ENCODE measurements at regions not wholly inside any gene's neighbourhood (a gene's known extent, or its start where the extent isn't known, plus 50 kb on each side); places are given as distances from the start of the nearest gene placed in this dataset.

DNA sequence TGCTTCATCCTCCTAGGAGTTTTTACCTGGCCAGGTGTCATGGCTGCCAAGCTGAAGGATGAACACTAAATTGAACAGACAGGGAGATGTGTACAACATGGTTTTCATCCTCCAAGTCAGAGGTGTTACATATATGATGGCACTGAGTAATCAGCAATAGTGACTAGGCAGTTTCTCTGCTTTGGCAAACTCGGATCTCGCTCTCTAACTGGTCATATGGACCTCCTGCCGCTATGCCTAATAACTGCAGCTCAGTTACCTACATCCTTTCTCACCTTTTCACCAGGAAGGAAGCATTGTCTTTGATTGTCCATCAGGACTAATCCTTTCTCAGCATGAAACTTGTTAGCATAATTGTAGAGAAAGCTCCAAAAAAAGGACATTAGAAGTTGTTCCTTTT is 175.9 kb upstream of the PLSCR5 start:
- H3K9me3 ChIP-seq (ENCODE audit: control insufficient read depth, low read length): no peaks in the 10 kb centered on the region
- H3K27ac ChIP-seq (ENCODE audit: low read depth in 1 of 2, low read length in 2 of 2): no peak overlapping the region
- 42 to 44% methylated on average over 3 of the region's 3 CpGs for WGBS, 2 donors
- H3K36me3 ChIP-seq (ENCODE audit: control insufficient read depth in 1 of 2, insufficient read depth in 2 of 2, low read length in 1 of 2): no peaks in the 10 kb centered on the region
- intact Hi-C loops (cut with DNase I): no loop called here
- DNase-seq (no peak), ATAC-seq (ENCODE audit: low FRiP score) (no peak)
- no peaks in the 10 kb centered on the region for H3K4me1 ChIP-seq (ENCODE audit: control insufficient read depth in 1 of 2, insufficient read depth in 2 of 2, low read length in 2 of 2)
- H3K27me3 ChIP-seq (ENCODE audit: control insufficient read depth in 1 of 2, insufficient read depth in 2 of 2, low read length in 1 of 2): no peaks in the 10 kb centered on the region
- H3K4me3 ChIP-seq (ENCODE audit: low read length in 2 of 2): no peak overlapping the region

GRCh38 chr3:146780251-146780650 is 175.1 kb upstream of the PLSCR5 start:
- Histone ChIP-seq H3K9me3 (ENCODE audit: control insufficient read depth, low read length) (no peaks in the 10 kb centered on the region), H3K4me3 (ENCODE audit: low read length in 2 of 2) (no peak overlapping the region), H3K27ac (ENCODE audit: low read depth in 1 of 2, low read length in 2 of 2) (no peak overlapping the region), H3K27me3 (ENCODE audit: control insufficient read depth in 1 of 2, insufficient read depth in 2 of 2, low read length in 1 of 2) (no peaks in the 10 kb centered on the region), H3K4me1 (ENCODE audit: control insufficient read depth in 1 of 2, insufficient read depth in 2 of 2, low read length in 2 of 2) (no peaks in the 10 kb centered on the region), H3K36me3 (ENCODE audit: control insufficient read depth in 1 of 2, insufficient read depth in 2 of 2, low read length in 1 of 2) (no peaks in the 10 kb centered on the region)
- no peak for ATAC-seq (ENCODE audit: low FRiP score)
- intact Hi-C loops (cut with DNase I): no loop called here
- DNase-seq: no peak
- 93 to 97% methylated on average over 2 of the region's 2 CpGs for WGBS, 2 donors

GRCh38 chr3:146777941-146778340 is 172.8 kb upstream of the PLSCR5 start:
- intact Hi-C loops (cut with DNase I): no loop called here
- ATAC-seq (ENCODE audit: low FRiP score): no peak
- no peaks in the 10 kb centered on the region for H3K27me3 ChIP-seq (ENCODE audit: control insufficient read depth in 1 of 2, insufficient read depth in 2 of 2, low read length in 1 of 2)

DNA sequence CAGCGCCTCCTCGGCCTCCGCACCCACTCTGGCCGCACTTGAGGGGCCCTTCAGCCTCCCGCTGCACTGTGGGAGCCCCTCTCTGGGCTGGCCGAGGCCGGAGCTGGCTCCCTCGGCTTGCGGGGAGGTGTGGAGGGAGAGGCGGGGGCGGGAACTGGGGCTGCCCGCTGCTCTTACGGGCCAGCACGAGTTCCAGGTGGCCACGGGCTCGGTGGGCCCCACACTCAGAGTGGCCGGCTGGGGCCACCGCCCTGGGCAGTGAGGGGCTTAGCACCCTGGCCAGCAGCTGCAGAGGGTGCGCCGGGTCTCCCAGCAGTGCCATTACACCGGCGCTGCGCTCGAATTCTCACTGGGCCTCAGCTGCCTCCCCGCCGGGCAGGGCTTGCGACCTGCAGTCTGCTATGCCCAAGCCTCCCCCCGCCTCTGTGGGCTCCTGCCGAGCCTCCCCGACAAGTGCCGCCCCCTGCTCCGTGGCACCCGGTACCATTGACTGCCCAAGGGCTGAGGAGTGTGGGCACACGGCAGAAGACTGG is 167.1 kb upstream of the PLSCR5 start:
- WGBS, 2 donors: 97% methylated on average over 34 of the region's 34 CpGs
- peak in 1 of 2 donors; percentile 75 for DNase-seq
- Histone ChIP-seq H3K27me3 (ENCODE audit: control insufficient read depth in 1 of 2, insufficient read depth in 2 of 2, low read length in 1 of 2) (no peaks in the 10 kb centered on the region), H3K4me1 (ENCODE audit: control insufficient read depth in 1 of 2, insufficient read depth in 2 of 2, low read length in 2 of 2) (no peaks in the 10 kb centered on the region), H3K36me3 (ENCODE audit: control insufficient read depth in 1 of 2, insufficient read depth in 2 of 2, low read length in 1 of 2) (no peaks in the 10 kb centered on the region), H3K4me3 (ENCODE audit: low read length in 2 of 2) (no peak overlapping the region), H3K27ac (ENCODE audit: low read depth in 1 of 2, low read length in 2 of 2) (no peak overlapping the region), H3K9me3 (ENCODE audit: control insufficient read depth, low read length) (no peaks in the 10 kb centered on the region)
- ATAC-seq (ENCODE audit: low FRiP score): peak; percentile 41
- intact Hi-C loops (cut with DNase I): no loop called here

More at GRCh38 chr3:146777941-146778340, 172.8 kb upstream of the PLSCR5 start:
- no peak for DNase-seq
- no peak overlapping the region for H3K27ac ChIP-seq (ENCODE audit: low read depth in 1 of 2, low read length in 2 of 2)
- H3K36me3 ChIP-seq (ENCODE audit: control insufficient read depth in 1 of 2, insufficient read depth in 2 of 2, low read length in 1 of 2): no peaks in the 10 kb centered on the region
- no peaks in the 10 kb centered on the region for H3K9me3 ChIP-seq (ENCODE audit: control insufficient read depth, low read length)
- H3K4me1 ChIP-seq (ENCODE audit: control insufficient read depth in 1 of 2, insufficient read depth in 2 of 2, low read length in 2 of 2): no peaks in the 10 kb centered on the region
- H3K4me3 ChIP-seq (ENCODE audit: low read length in 2 of 2): no peak overlapping the region

DNA sequence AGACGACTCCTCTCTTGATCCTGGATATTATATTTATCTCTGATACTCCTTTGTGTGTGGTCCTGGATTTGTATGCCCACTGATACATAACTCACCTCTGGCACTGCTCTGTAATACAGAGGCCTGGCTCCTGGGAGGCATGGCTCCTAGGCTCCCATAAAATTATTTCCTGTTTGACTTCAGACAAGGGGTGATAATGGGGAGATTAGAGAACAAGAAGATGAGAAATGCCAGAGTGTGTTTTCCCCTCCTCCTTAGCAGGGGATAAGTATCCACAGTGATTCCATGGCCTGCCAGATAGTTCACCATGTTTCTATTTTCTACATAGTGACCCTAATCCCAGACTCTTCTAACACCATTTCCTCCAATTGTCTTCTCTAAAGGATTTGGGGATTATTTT is 165.7 kb upstream of the PLSCR5 start:
- Histone ChIP-seq H3K36me3 (ENCODE audit: control insufficient read depth in 1 of 2, insufficient read depth in 2 of 2, low read length in 1 of 2) (no peaks in the 10 kb centered on the region), H3K27ac (ENCODE audit: low read depth in 1 of 2, low read length in 2 of 2) (no peak overlapping the region), H3K9me3 (ENCODE audit: control insufficient read depth, low read length) (no peaks in the 10 kb centered on the region), H3K4me3 (ENCODE audit: low read length in 2 of 2) (no peak overlapping the region), H3K27me3 (ENCODE audit: control insufficient read depth in 1 of 2, insufficient read depth in 2 of 2, low read length in 1 of 2) (no peaks in the 10 kb centered on the region), H3K4me1 (ENCODE audit: control insufficient read depth in 1 of 2, insufficient read depth in 2 of 2, low read length in 2 of 2) (no peaks in the 10 kb centered on the region)
- intact Hi-C loops (cut with DNase I): no loop called here
- WGBS, 2 donors: 56 to 77% methylated on average over 1 of the region's 1 CpG
- DNase-seq (no peak), ATAC-seq (ENCODE audit: low FRiP score) (no peak)

DNA sequence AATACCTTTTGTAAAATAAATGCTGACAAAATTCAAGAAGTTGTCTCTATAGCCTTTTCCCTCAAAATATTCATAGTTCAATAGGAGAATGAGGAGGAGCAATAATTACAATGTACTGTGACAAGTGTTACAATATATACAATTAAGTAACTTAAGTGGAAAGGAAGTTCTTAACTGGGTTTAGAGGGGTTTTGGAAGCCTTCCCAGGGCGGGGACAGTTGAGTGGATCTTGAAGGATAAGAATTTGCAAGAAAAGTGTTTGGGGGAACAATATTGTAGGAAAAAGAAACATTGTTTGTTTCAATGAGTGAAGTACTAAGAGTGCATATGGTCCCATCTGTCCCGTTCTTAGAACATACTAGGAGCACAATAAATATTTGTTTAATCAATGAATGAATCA is 165.2 kb upstream of the PLSCR5 start:
- Histone ChIP-seq H3K9me3 (ENCODE audit: control insufficient read depth, low read length) (no peaks in the 10 kb centered on the region), H3K27me3 (ENCODE audit: control insufficient read depth in 1 of 2, insufficient read depth in 2 of 2, low read length in 1 of 2) (no peaks in the 10 kb centered on the region), H3K27ac (ENCODE audit: low read depth in 1 of 2, low read length in 2 of 2) (no peak overlapping the region), H3K4me3 (ENCODE audit: low read length in 2 of 2) (no peak overlapping the region), H3K36me3 (ENCODE audit: control insufficient read depth in 1 of 2, insufficient read depth in 2 of 2, low read length in 1 of 2) (no peaks in the 10 kb centered on the region), H3K4me1 (ENCODE audit: control insufficient read depth in 1 of 2, insufficient read depth in 2 of 2, low read length in 2 of 2) (no peaks in the 10 kb centered on the region)
- DNase-seq (no peak), ATAC-seq (ENCODE audit: low FRiP score) (no peak)
- intact Hi-C loops (cut with DNase I): no loop called here
- WGBS, 2 donors: 87 to 88% methylated on average over 2 of the region's 2 CpGs

GRCh38 chr3:146757759-146758158 is 152.6 kb upstream of the PLSCR5 start:
- ATAC-seq (ENCODE audit: low FRiP score) (no peak), DNase-seq (no peak)
- Histone ChIP-seq H3K4me3 (ENCODE audit: low read length in 2 of 2) (no peak overlapping the region), H3K4me1 (ENCODE audit: control insufficient read depth in 1 of 2, insufficient read depth in 2 of 2, low read length in 2 of 2) (no peaks in the 10 kb centered on the region), H3K27ac (ENCODE audit: low read depth in 1 of 2, low read length in 2 of 2) (no peak overlapping the region), H3K9me3 (ENCODE audit: control insufficient read depth, low read length) (no peaks in the 10 kb centered on the region), H3K27me3 (ENCODE audit: control insufficient read depth in 1 of 2, insufficient read depth in 2 of 2, low read length in 1 of 2) (no peaks in the 10 kb centered on the region), H3K36me3 (ENCODE audit: control insufficient read depth in 1 of 2, insufficient read depth in 2 of 2, low read length in 1 of 2) (no peaks in the 10 kb centered on the region)
- intact Hi-C loops (cut with DNase I): no loop called here
- WGBS, 2 donors: 87 to 90% methylated on average over 1 of the region's 1 CpG

- H3K27me3 ChIP-seq (ENCODE audit: control insufficient read depth in 1 of 2, insufficient read depth in 2 of 2, low read length in 1 of 2): no peaks in the 10 kb centered on the region
- DNase-seq: no peak
- intact Hi-C loops (cut with DNase I): no loop called here
- no peak overlapping the region for H3K4me3 ChIP-seq (ENCODE audit: low read length in 2 of 2)
- WGBS, 2 donors: 39 to 46% methylated on average over 2 of the region's 2 CpGs
- no peak overlapping the region for H3K27ac ChIP-seq (ENCODE audit: low read depth in 1 of 2, low read length in 2 of 2)
- ATAC-seq (ENCODE audit: low FRiP score): no peak
- no peaks in the 10 kb centered on the region for H3K9me3 ChIP-seq (ENCODE audit: control insufficient read depth, low read length)
- H3K4me1 ChIP-seq (ENCODE audit: control insufficient read depth in 1 of 2, insufficient read depth in 2 of 2, low read length in 2 of 2): no peaks in the 10 kb centered on the region
- no peaks in the 10 kb centered on the region for H3K36me3 ChIP-seq (ENCODE audit: control insufficient read depth in 1 of 2, insufficient read depth in 2 of 2, low read length in 1 of 2)
Measured at GRCh38 chr3:146750196-146750595, 145.1 kb upstream of the PLSCR5 start.

GRCh38 chr3:146747928-146748327 is 142.8 kb upstream of the PLSCR5 start:
- no peak overlapping the region for H3K4me3 ChIP-seq (ENCODE audit: low read length in 2 of 2)
- H3K27ac ChIP-seq (ENCODE audit: low read depth in 1 of 2, low read length in 2 of 2): no peak overlapping the region
- ATAC-seq (ENCODE audit: low FRiP score) (no peak), DNase-seq (no peak)
- no peaks in the 10 kb centered on the region for H3K27me3 ChIP-seq (ENCODE audit: control insufficient read depth in 1 of 2, insufficient read depth in 2 of 2, low read length in 1 of 2)
- intact Hi-C loops (cut with DNase I): loop anchor here (5.0 to 10.0 kb wide), 2 partner anchors 444 to 447 kb away; no protein-coding TSS in a partner anchor
- no peaks in the 10 kb centered on the region for H3K36me3 ChIP-seq (ENCODE audit: control insufficient read depth in 1 of 2, insufficient read depth in 2 of 2, low read length in 1 of 2)
- WGBS, 2 donors: 19 to 23% methylated on average over 4 of the region's 4 CpGs
- H3K4me1 ChIP-seq (ENCODE audit: control insufficient read depth in 1 of 2, insufficient read depth in 2 of 2, low read length in 2 of 2): no peaks in the 10 kb centered on the region
- H3K9me3 ChIP-seq (ENCODE audit: control insufficient read depth, low read length): no peaks in the 10 kb centered on the region

Measured in aorta (tissue), 5 donors.